ENCODE measurements at regions not wholly inside any gene's neighbourhood (a gene's known extent, or its start where the extent isn't known, plus 50 kb on each side); places are given as distances from the start of the nearest gene placed in this dataset.
A peak's percentile ranks its signal among the peaks of the same experiment; 100 is the strongest.

DNA sequence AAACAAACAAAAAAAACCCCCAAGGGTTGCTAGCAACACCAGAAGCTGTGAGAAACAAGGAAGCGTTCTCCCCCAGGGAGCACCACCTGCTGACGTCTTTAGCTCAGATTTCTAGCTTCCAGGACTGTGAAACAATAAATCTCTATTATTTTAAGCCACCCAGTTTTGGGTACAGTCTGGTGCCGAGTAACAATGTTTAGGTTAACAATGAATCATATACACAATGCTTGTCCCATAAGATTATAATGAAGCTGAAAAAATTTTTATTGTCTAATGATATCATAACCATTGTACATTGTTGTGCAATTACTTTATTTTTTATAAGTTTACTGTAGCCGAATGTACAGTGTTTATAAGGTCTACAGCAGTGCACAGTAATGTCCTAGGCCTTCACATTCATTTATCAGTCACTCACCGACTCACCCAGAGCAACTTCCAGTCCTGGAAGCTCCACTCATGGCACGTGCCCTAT, 72.1 kb upstream of the CAB39 start:
- no peak overlapping the region for H3K27ac Mint-ChIP-seq
- ChIA-PET CTCF (no interaction called here), POLR2A (interaction anchor here (0.5 to 1.0 kb wide), 3 partner anchors 20 to 472 kb away, joined by 3 to 6 read pairs (median 4); no protein-coding TSS in a partner anchor)
- peaks cover 35% of the 10 kb centered on the region for H3K4me1 Mint-ChIP-seq
- ATAC-seq (ENCODE audit: low read depth) (peak; percentile 74), DNase-seq (no peak)
- intact Hi-C loops (cut with micrococcal nuclease): loop anchor here (5.0 kb wide), 1 partner anchor 72 kb away; the partner anchor contains the start of gene CAB39
- no peaks in the 10 kb centered on the region for H3K36me3 Mint-ChIP-seq (ENCODE audit: low read depth)
- H3K9me3 Mint-ChIP-seq: no peaks in the 10 kb centered on the region
- H3K27me3 Mint-ChIP-seq: no peaks in the 10 kb centered on the region
- TF ChIP-seq, protein P1, sequence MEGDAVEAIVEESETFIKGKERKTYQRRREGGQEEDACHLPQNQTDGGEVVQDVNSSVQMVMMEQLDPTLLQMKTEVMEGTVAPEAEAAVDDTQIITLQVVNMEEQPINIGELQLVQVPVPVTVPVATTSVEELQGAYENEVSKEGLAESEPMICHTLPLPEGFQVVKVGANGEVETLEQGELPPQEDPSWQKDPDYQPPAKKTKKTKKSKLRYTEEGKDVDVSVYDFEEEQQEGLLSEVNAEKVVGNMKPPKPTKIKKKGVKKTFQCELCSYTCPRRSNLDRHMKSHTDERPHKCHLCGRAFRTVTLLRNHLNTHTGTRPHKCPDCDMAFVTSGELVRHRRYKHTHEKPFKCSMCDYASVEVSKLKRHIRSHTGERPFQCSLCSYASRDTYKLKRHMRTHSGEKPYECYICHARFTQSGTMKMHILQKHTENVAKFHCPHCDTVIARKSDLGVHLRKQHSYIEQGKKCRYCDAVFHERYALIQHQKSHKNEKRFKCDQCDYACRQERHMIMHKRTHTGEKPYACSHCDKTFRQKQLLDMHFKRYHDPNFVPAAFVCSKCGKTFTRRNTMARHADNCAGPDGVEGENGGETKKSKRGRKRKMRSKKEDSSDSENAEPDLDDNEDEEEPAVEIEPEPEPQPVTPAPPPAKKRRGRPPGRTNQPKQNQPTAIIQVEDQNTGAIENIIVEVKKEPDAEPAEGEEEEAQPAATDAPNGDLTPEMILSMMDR (IDR thresholded peaks at IDR 0.05): no peak
- no peak overlapping the region for H3K4me3 Mint-ChIP-seq

DNA sequence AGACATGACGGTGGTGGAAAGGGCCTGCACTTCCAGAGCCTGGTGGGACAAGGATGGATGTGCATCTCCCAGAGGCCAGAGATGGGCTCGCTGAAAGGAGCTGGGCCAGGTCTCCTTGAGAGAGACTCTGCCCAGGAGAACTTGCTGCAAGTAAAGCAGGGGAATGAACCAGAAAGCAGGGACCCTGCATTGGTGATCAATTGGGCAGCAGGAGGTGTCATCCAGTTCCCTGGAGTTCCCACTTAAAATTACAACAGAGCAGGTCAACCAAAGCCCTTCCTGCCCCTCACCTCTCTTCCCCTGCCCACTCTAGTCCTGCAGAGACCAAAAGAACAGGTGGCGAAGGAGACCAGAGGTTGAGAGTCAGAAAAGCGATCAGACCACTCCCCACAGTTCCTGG, 69.7 kb upstream of the CAB39 start:
- H3K4me1 Mint-ChIP-seq: peaks cover 23% of the 10 kb centered on the region
- H3K4me3 Mint-ChIP-seq: no peak overlapping the region
- ATAC-seq (ENCODE audit: low read depth) (no peak), DNase-seq (no peak)
- H3K27me3 Mint-ChIP-seq: no peaks in the 10 kb centered on the region
- H3K36me3 Mint-ChIP-seq (ENCODE audit: low read depth): no peaks in the 10 kb centered on the region
- H3K27ac Mint-ChIP-seq: no peak overlapping the region
- CTCF ChIA-PET: no interaction called here
- no peaks in the 10 kb centered on the region for H3K9me3 Mint-ChIP-seq
- TF ChIP-seq, protein P1 (IDR thresholded peaks at IDR 0.05): no peak
- intact Hi-C loops (cut with micrococcal nuclease): loop anchor here (5.0 kb wide), 1 partner anchor 69 kb away; the partner anchor contains the start of gene CAB39
- POLR2A ChIA-PET: interaction anchor here (1.8 kb wide), 1 partner anchor 19 kb away, joined by 8 read pairs; no protein-coding TSS in a partner anchor

DNA sequence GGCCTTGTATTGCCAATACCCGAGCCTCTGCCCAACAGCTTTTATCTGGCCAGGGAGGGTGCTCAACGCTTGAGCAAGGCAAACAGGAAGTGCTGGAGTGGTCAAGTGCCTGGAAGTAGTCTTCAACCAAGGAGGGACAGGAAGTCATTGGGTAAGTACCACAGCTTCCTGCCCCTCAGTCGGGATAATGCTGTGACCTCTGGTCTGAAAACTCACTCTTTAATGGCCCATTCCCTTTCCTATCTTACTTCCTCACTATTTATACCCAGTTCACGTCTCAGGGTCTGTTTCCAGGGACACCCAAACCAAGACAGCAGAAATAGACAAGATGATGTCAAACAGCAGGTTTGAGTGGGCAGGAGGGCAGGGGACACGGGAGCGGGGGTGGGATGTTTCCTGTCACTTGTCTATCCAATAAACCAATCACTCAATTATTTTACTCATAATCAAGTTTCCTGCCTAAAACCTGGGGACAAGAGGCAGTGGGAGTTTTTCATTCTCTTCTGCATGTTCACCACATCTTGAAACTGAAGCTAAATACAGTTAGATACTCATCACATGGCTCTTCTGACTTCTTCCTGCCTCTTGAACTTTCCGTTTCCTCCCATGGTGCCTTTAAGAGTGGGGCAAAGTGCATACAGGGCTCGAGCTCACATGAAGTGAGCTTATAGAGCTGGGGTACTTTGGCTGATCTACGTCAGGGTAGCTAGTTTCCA, 68.9 kb upstream of the CAB39 start:
- TF ChIP-seq, protein P1 (IDR thresholded peaks at IDR 0.05): no peak
- POLR2A ChIA-PET: interaction anchor here (1.8 kb wide), 1 partner anchor 18 kb away, joined by 8 read pairs; no protein-coding TSS in a partner anchor
- Mint-ChIP-seq H3K27me3 (no peaks in the 10 kb centered on the region), H3K27ac (peak overlapping the region; percentile 73), H3K36me3 (ENCODE audit: low read depth) (no peaks in the 10 kb centered on the region), H3K4me1 (peaks cover 23% of the 10 kb centered on the region), H3K9me3 (no peaks in the 10 kb centered on the region), H3K4me3 (peak overlapping the region; percentile 16)
- ATAC-seq (ENCODE audit: low read depth) (peak; percentile 47), DNase-seq (no peak)
- intact Hi-C loops (cut with micrococcal nuclease): loop anchor here (2.0 to 5.0 kb wide), 2 partner anchors 15 to 69 kb away; partner anchors contain the start of gene CAB39
- CTCF ChIA-PET: no interaction called here

DNA sequence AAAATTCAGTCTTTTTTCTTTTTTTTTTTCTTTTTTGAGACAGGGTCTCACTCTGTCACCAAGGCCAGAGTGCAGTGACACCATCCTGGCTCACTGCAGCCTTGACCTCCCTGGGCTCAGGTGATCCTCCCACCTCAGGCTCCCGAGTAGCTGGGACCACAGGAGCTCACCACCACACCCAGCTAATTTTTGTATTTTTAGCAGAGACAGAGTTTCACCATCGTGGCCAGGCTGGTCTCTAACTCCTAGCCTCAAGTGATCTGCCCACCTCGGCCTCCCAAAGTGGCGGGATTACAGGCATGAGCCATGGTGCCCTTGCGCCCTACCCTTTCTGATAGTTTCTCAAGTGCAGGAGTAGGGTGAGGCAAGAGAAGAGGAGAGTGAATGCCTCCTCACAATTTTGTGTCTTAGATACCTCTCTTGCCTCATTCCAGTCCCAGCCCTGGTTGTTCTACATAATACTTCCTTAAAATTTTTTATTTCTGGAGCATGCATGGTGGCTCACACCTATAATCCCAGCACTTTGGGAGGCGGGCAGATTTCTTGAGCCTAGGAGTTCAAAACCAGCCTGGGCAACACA, 68.2 kb upstream of the CAB39 start:
- H3K9me3 Mint-ChIP-seq: no peaks in the 10 kb centered on the region
- H3K4me1 Mint-ChIP-seq: peaks cover 23% of the 10 kb centered on the region
- H3K27ac Mint-ChIP-seq: peak overlapping the region; percentile 73
- intact Hi-C loops (cut with micrococcal nuclease): loop anchor here (2.0 to 5.0 kb wide), 2 partner anchors 14 to 68 kb away; partner anchors contain the start of gene CAB39
- DNase-seq: no peak
- ChIA-PET CTCF (no interaction called here), POLR2A (interaction anchor here (0.7 to 1.8 kb wide), 2 partner anchors 17 to 305 kb away, joined by 3 to 8 read pairs; no protein-coding TSS in a partner anchor)
- H3K27me3 Mint-ChIP-seq: no peaks in the 10 kb centered on the region
- no peak for ATAC-seq (ENCODE audit: low read depth)
- TF ChIP-seq, protein P1 (IDR thresholded peaks at IDR 0.05): no peak
- H3K4me3 Mint-ChIP-seq: no peak overlapping the region
- H3K36me3 Mint-ChIP-seq (ENCODE audit: low read depth): no peaks in the 10 kb centered on the region

DNA sequence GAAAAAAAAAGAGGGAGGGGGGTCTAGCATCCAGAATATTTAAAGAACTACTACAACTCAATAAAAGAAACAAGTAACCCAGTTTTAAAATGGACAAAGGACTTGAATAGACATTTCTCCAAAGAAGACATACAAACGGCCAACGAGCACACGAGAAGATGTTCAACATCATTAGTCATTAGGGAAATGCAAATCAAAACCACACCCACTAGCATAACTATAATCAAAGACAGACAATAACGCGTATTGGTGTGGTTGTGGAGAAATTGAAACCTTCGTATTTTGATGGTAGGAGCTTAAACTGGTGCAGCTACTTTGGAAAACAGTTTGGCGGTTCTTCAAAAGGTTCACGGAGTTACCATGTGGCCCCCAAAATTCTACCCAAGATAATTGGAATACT, 64.3 kb upstream of the CAB39 start:
- ChIA-PET CTCF (no interaction called here), POLR2A (no interaction called here)
- H3K36me3 Mint-ChIP-seq (ENCODE audit: low read depth): no peaks in the 10 kb centered on the region
- peaks cover 31% of the 10 kb centered on the region for H3K4me1 Mint-ChIP-seq
- no peak for DNase-seq
- intact Hi-C loops (cut with micrococcal nuclease): no loop called here
- H3K27me3 Mint-ChIP-seq: no peaks in the 10 kb centered on the region
- TF ChIP-seq, protein P1 (IDR thresholded peaks at IDR 0.05): no peak
- H3K9me3 Mint-ChIP-seq: peaks cover 8% of the 10 kb centered on the region
- no peak overlapping the region for H3K27ac Mint-ChIP-seq
- no peak overlapping the region for H3K4me3 Mint-ChIP-seq
- ATAC-seq (ENCODE audit: low read depth): no peak
